Duodenal mucosa (tissue), 2 donors: ENCODE measurements at regions not wholly inside any gene's neighbourhood (a gene's known extent, or its start where the extent isn't known, plus 50 kb on each side); places are given as distances from the start of the nearest gene placed in this dataset.

Experiments
- H3K27ac ChIP-seq: one replicate; pipeline ENCODE4 v1.7.0; 2013; ENCODE audit warnings: low read depth, low read length
- H3K27me3 ChIP-seq, 2 donors: one replicate each; pipeline ENCODE4 v1.7.0; 2013; ENCODE audit warnings: low read length in 2 of 2, control low read depth in 1 of 2; ENCODE audit not compliant: insufficient read depth in 2 of 2, control insufficient read depth in 1 of 2
- H3K36me3 ChIP-seq, 2 donors: one replicate each; pipeline ENCODE4 v1.7.0; 2013; ENCODE audit warnings: low read length in 2 of 2, control low read depth in 1 of 2; ENCODE audit not compliant: insufficient read depth in 2 of 2, control insufficient read depth in 1 of 2
- H3K4me1 ChIP-seq, 2 donors: one replicate each; pipeline ENCODE4 v1.7.0; 2013; ENCODE audit warnings: low read length in 2 of 2, control low read depth in 1 of 2; ENCODE audit not compliant: insufficient read depth in 2 of 2, control insufficient read depth in 1 of 2
- H3K4me3 ChIP-seq, 2 donors: one replicate each; pipeline ENCODE4 v1.7.0; 2013; ENCODE audit warnings: low read length in 2 of 2, low read depth in 1 of 2
- H3K9ac ChIP-seq, 2 donors: one replicate each; pipeline ENCODE4 v1.7.0; 2013; ENCODE audit warnings: low read length in 2 of 2, low read depth in 1 of 2
- H3K9me3 ChIP-seq, 2 donors: one replicate each; pipeline ENCODE4 v1.7.0; 2013; ENCODE audit warnings: low read length in 2 of 2, control low read depth in 1 of 2; ENCODE audit not compliant: control insufficient read depth in 1 of 2

- Histone ChIP-seq H3K9ac (no peak overlapping the region), H3K4me3 (no peak overlapping the region), H3K27ac (no peak overlapping the region), H3K9me3 (no peaks in the 10 kb centered on the region), H3K36me3 (no peaks in the 10 kb centered on the region), H3K27me3 (no peaks in the 10 kb centered on the region), H3K4me1 (no peaks in the 10 kb centered on the region)
Observed at GRCh38 chr14:98785578-98785977, 486.4 kb downstream of the BCL11B start.

- Histone ChIP-seq H3K4me3 (no peak overlapping the region), H3K4me1 (no peaks in the 10 kb centered on the region), H3K27me3 (no peaks in the 10 kb centered on the region), H3K36me3 (no peaks in the 10 kb centered on the region), H3K27ac (no peak overlapping the region), H3K9ac (no peak overlapping the region), H3K9me3 (no peaks in the 10 kb centered on the region)
Observed at GRCh38 chr14:98786456-98786855, 485.5 kb downstream of the BCL11B start.

- H3K36me3 ChIP-seq, result no peaks in the 10 kb centered on the region
- no peak overlapping the region for H3K27ac ChIP-seq
- H3K4me1 ChIP-seq, result no peaks in the 10 kb centered on the region
- H3K4me3 ChIP-seq, result no peak overlapping the region
- no peak overlapping the region for H3K9ac ChIP-seq
- H3K9me3 ChIP-seq, result peaks cover 0 to 4% of the 10 kb centered on the region in 2 donors
- no peaks in the 10 kb centered on the region for H3K27me3 ChIP-seq
Observed at GRCh38 chr14:98791661-98792060, 480.3 kb downstream of the BCL11B start.

- no peaks in the 10 kb centered on the region for H3K27me3 ChIP-seq
- peaks cover 0 to 4% of the 10 kb centered on the region in 2 donors for H3K9me3 ChIP-seq
- H3K4me3 ChIP-seq, result no peak overlapping the region
- no peaks in the 10 kb centered on the region for H3K36me3 ChIP-seq
- H3K4me1 ChIP-seq, result no peaks in the 10 kb centered on the region
- H3K27ac ChIP-seq, result no peak overlapping the region
- no peak overlapping the region for H3K9ac ChIP-seq
Observed at GRCh38 chr14:98792171-98792570, 479.8 kb downstream of the BCL11B start.

- Histone ChIP-seq H3K27me3 (no peaks in the 10 kb centered on the region), H3K27ac (no peak overlapping the region), H3K4me1 (peaks cover 5 to 11% of the 10 kb centered on the region in 2 donors), H3K9me3 (peaks cover 0 to 4% of the 10 kb centered on the region in 2 donors), H3K4me3 (no peak overlapping the region), H3K36me3 (no peaks in the 10 kb centered on the region), H3K9ac (no peak overlapping the region)
Observed at GRCh38 chr14:98798099-98798498, 473.9 kb downstream of the BCL11B start.

GRCh38 chr14:98799891-98800290 lies 472.1 kb downstream of the BCL11B start:
- Histone ChIP-seq H3K36me3 (no peaks in the 10 kb centered on the region), H3K27me3 (no peaks in the 10 kb centered on the region), H3K9ac (no peak overlapping the region), H3K9me3 (no peaks in the 10 kb centered on the region), H3K27ac (no peak overlapping the region), H3K4me1 (peaks cover 5 to 11% of the 10 kb centered on the region in 2 donors), H3K4me3 (no peak overlapping the region)

GRCh38 chr14:98802044-98802443 lies 470.0 kb downstream of the BCL11B start:
- Histone ChIP-seq H3K36me3 (no peaks in the 10 kb centered on the region), H3K4me1 (peaks cover 5 to 11% of the 10 kb centered on the region in 2 donors), H3K27me3 (no peaks in the 10 kb centered on the region), H3K27ac (no peak overlapping the region), H3K9me3 (no peaks in the 10 kb centered on the region), H3K4me3 (no peak overlapping the region), H3K9ac (no peak overlapping the region)

- Histone ChIP-seq H3K27ac (no peak overlapping the region), H3K27me3 (no peaks in the 10 kb centered on the region), H3K9me3 (no peaks in the 10 kb centered on the region), H3K4me1 (peaks cover 5 to 6% of the 10 kb centered on the region in 2 donors), H3K4me3 (no peak overlapping the region), H3K36me3 (no peaks in the 10 kb centered on the region), H3K9ac (no peak overlapping the region)
Observed at GRCh38 chr14:98803196-98803595, 468.8 kb downstream of the BCL11B start.

GRCh38 chr14:98808494-98809407 lies 463.2 kb downstream of the BCL11B start:
- H3K9ac ChIP-seq, result no peak overlapping the region

GRCh38 chr14:98816195-98816594 lies 455.8 kb downstream of the BCL11B start:
- Histone ChIP-seq H3K27me3 (peaks cover 0 to 5% of the 10 kb centered on the region in 2 donors), H3K36me3 (no peaks in the 10 kb centered on the region), H3K4me3 (no peak overlapping the region), H3K9me3 (no peaks in the 10 kb centered on the region), H3K27ac (no peak overlapping the region), H3K9ac (no peak overlapping the region), H3K4me1 (no peaks in the 10 kb centered on the region)

More at GRCh38 chr14:98808494-98809407, 463.2 kb downstream of the BCL11B start:
- no peak overlapping the region for H3K27ac ChIP-seq
- no peaks in the 10 kb centered on the region for H3K36me3 ChIP-seq
- peaks cover 0 to 5% of the 10 kb centered on the region in 2 donors for H3K27me3 ChIP-seq
- H3K9me3 ChIP-seq, result no peaks in the 10 kb centered on the region
- no peaks in the 10 kb centered on the region for H3K4me1 ChIP-seq
- H3K4me3 ChIP-seq, result no peak overlapping the region
